WTC11 (cell line): ENCODE measurements at regions not wholly inside any gene's neighbourhood (a gene's known extent, or its start where the extent isn't known, plus 50 kb on each side); places are given as distances from the start of the nearest gene placed in this dataset.

Source experiments
- CREB1 ChIP-seq: sonication (generic); formaldehyde crosslinking; IDR thresholded peaks from 2 replicates; pipeline ENCODE4 v1.8.0; 2023; ENCODE audit warnings: mild to moderate bottlenecking, missing genetic modification reagents
- TF ChIP-seq, protein P1 (sequence below): fragments of 200-600 bp; IDR thresholded peaks from 2 replicates; pipeline ENCODE4 v1.8.0; 2022; ENCODE audit warnings: antibody characterized with exemption
- TF ChIP-seq, protein P2 (sequence below): fragments of 250-450 bp; sonication (Bioruptor Pico); IDR thresholded peaks from 2 replicates; pipeline ENCODE4 v1.9.0; 2021; ENCODE audit warnings: mild to moderate bottlenecking

GRCh38 chr15:70493376-70493775 lies 270.0 kb downstream of the UACA start:
- TF ChIP-seq, protein P1, sequence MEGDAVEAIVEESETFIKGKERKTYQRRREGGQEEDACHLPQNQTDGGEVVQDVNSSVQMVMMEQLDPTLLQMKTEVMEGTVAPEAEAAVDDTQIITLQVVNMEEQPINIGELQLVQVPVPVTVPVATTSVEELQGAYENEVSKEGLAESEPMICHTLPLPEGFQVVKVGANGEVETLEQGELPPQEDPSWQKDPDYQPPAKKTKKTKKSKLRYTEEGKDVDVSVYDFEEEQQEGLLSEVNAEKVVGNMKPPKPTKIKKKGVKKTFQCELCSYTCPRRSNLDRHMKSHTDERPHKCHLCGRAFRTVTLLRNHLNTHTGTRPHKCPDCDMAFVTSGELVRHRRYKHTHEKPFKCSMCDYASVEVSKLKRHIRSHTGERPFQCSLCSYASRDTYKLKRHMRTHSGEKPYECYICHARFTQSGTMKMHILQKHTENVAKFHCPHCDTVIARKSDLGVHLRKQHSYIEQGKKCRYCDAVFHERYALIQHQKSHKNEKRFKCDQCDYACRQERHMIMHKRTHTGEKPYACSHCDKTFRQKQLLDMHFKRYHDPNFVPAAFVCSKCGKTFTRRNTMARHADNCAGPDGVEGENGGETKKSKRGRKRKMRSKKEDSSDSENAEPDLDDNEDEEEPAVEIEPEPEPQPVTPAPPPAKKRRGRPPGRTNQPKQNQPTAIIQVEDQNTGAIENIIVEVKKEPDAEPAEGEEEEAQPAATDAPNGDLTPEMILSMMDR: no peak
- TF ChIP-seq CREB1 (CRISPR knock-in tag): no peak
- TF ChIP-seq, protein P2, sequence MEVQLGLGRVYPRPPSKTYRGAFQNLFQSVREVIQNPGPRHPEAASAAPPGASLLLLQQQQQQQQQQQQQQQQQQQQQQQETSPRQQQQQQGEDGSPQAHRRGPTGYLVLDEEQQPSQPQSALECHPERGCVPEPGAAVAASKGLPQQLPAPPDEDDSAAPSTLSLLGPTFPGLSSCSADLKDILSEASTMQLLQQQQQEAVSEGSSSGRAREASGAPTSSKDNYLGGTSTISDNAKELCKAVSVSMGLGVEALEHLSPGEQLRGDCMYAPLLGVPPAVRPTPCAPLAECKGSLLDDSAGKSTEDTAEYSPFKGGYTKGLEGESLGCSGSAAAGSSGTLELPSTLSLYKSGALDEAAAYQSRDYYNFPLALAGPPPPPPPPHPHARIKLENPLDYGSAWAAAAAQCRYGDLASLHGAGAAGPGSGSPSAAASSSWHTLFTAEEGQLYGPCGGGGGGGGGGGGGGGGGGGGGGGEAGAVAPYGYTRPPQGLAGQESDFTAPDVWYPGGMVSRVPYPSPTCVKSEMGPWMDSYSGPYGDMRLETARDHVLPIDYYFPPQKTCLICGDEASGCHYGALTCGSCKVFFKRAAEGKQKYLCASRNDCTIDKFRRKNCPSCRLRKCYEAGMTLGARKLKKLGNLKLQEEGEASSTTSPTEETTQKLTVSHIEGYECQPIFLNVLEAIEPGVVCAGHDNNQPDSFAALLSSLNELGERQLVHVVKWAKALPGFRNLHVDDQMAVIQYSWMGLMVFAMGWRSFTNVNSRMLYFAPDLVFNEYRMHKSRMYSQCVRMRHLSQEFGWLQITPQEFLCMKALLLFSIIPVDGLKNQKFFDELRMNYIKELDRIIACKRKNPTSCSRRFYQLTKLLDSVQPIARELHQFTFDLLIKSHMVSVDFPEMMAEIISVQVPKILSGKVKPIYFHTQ (CRISPR knock-in tag): no peak
